ENCODE measurements at regions not wholly inside any gene's neighbourhood (a gene's known extent, or its start where the extent isn't known, plus 50 kb on each side); places are given as distances from the start of the nearest gene placed in this dataset.

- H4K20me1 ChIP-seq (ENCODE audit: low read depth), result no peaks in the 10 kb centered on the region
- no peak overlapping the region for H3K4me3 ChIP-seq
- H3K36me3 Mint-ChIP-seq, result no peaks in the 10 kb centered on the region
- peaks cover 9% of the 10 kb centered on the region for H3K9me3 Mint-ChIP-seq
- no peaks in the 10 kb centered on the region for H3K9me3 ChIP-seq (ENCODE audit: low read depth)
- no peaks in the 10 kb centered on the region for H3F3A ChIP-seq (ENCODE audit: low read depth)
- H3K27ac ChIP-seq, result no peak overlapping the region
- peaks cover 10% of the 10 kb centered on the region for H3K27me3 ChIP-seq
- H3K4me1 Mint-ChIP-seq, result peaks cover 10% of the 10 kb centered on the region
- no peak overlapping the region for H3K27ac Mint-ChIP-seq
- TF ChIP-seq CTCF (IDR thresholded peaks at IDR 0.05), result no peak
- no peak for TF ChIP-seq EZH2phosphoT487 (IDR thresholded peaks at IDR 0.05)
- TF ChIP-seq EZH2 (IDR thresholded peaks at IDR 0.05), result no peak
- H3K4me3 Mint-ChIP-seq, result no peak overlapping the region
- DNase-seq (ENCODE audit: low spot score), result no peak
- H3K36me3 ChIP-seq, result no peaks in the 10 kb centered on the region
- no peak overlapping the region for H3K9ac ChIP-seq
- no peak overlapping the region for H3K4me2 ChIP-seq
- H3K27me3 Mint-ChIP-seq (ENCODE audit: insufficient read depth, low read depth), result peaks cover 17% of the 10 kb centered on the region
- no peak overlapping the region for H2AFZ ChIP-seq (replicated peaks)
- H3K4me1 ChIP-seq, result peaks cover 7% of the 10 kb centered on the region
- no peaks in the 10 kb centered on the region for H3K79me2 ChIP-seq (ENCODE audit: low read depth)
Measured at GRCh38 chr9:135201711-135202110, 114.2 kb downstream of the OLFM1 start.

GRCh38 chr9:135204177-135204576 lies 116.7 kb downstream of the OLFM1 start:
- Histone ChIP-seq H3K27ac (no peak overlapping the region), H4K20me1 (ENCODE audit: low read depth) (no peaks in the 10 kb centered on the region), H3K9me3 (ENCODE audit: low read depth) (no peaks in the 10 kb centered on the region), H3F3A (ENCODE audit: low read depth) (no peaks in the 10 kb centered on the region), H3K36me3 (no peaks in the 10 kb centered on the region), H3K4me1 (peaks cover under 1% of the 10 kb centered on the region), H3K4me3 (no peak overlapping the region), H2AFZ (replicated peaks) (no peak overlapping the region), H3K27me3 (peaks cover 3% of the 10 kb centered on the region), H3K4me2 (no peak overlapping the region), H3K9ac (no peak overlapping the region), H3K79me2 (ENCODE audit: low read depth) (no peaks in the 10 kb centered on the region)
- no peak for DNase-seq (ENCODE audit: low spot score)
- TF ChIP-seq CTCF (IDR thresholded peaks at IDR 0.05) (no peak), EZH2phosphoT487 (IDR thresholded peaks at IDR 0.05) (no peak), EZH2 (IDR thresholded peaks at IDR 0.05) (no peak)
- H3K4me1 Mint-ChIP-seq, result peaks cover 8% of the 10 kb centered on the region
- H3K36me3 Mint-ChIP-seq, result no peaks in the 10 kb centered on the region
- H3K27ac Mint-ChIP-seq, result no peak overlapping the region
- peaks cover 9% of the 10 kb centered on the region for H3K9me3 Mint-ChIP-seq
- H3K4me3 Mint-ChIP-seq, result no peak overlapping the region
- H3K27me3 Mint-ChIP-seq (ENCODE audit: insufficient read depth, low read depth), result peaks cover 9% of the 10 kb centered on the region

GRCh38 chr9:135209136-135209535 lies 121.7 kb downstream of the OLFM1 start:
- Histone ChIP-seq H2AFZ (replicated peaks) (no peak overlapping the region), H4K20me1 (ENCODE audit: low read depth) (no peaks in the 10 kb centered on the region), H3K9ac (no peak overlapping the region), H3K79me2 (ENCODE audit: low read depth) (no peaks in the 10 kb centered on the region), H3K36me3 (no peaks in the 10 kb centered on the region), H3K4me1 (peaks cover 3% of the 10 kb centered on the region), H3K4me3 (no peak overlapping the region), H3K27me3 (no peaks in the 10 kb centered on the region), H3F3A (ENCODE audit: low read depth) (peaks cover 3% of the 10 kb centered on the region), H3K27ac (no peak overlapping the region), H3K9me3 (ENCODE audit: low read depth) (no peaks in the 10 kb centered on the region), H3K4me2 (no peak overlapping the region)
- no peak overlapping the region for H3K4me3 Mint-ChIP-seq
- H3K27me3 Mint-ChIP-seq (ENCODE audit: insufficient read depth, low read depth), result peaks cover 5% of the 10 kb centered on the region
- H3K4me1 Mint-ChIP-seq, result peaks cover 12% of the 10 kb centered on the region
- DNase-seq (ENCODE audit: low spot score), result no peak
- peaks cover 6% of the 10 kb centered on the region for H3K9me3 Mint-ChIP-seq
- H3K27ac Mint-ChIP-seq, result no peak overlapping the region
- H3K36me3 Mint-ChIP-seq, result no peaks in the 10 kb centered on the region
- TF ChIP-seq EZH2 (IDR thresholded peaks at IDR 0.05) (no peak), EZH2phosphoT487 (IDR thresholded peaks at IDR 0.05) (no peak), CTCF (IDR thresholded peaks at IDR 0.05) (no peak)
